ENCODE measurements at regions not wholly inside any gene's neighbourhood (a gene's known extent, or its start where the extent isn't known, plus 50 kb on each side); places are given as distances from the start of the nearest gene placed in this dataset.

DNA sequence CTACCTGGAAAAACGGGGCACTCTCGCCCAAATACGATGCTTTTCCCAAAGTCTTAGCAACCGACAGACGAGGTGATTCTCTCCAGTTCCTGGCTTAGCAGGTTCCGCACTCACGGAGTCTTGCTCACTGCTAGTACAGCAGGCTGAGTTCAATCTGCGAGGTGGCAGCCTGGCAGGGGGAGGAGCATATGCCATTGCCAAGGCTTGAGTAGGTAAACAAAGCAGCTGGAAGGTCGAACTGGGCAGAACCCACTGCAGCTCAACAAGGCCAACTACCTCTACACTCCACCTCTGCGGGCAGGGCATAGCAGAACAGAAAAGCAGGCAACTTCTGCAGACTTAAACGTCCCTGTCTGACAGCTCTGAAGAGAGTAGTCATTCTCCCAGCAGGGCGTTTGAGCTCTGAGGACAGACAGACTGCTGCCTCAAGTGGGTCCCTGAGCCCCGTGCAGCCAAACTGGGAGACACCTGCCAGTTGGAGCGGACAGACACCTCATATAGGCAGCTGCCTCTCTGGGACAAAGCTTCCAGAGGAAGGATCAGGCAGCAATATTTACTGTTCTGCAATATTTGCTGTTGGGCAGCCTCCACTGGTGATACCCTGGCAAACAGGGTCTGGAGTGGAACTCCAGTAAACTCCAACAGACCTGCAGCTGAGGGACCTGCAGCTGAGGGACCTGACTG is 73.4 kb upstream of the CADM2 start:
- DNase-seq = no peak

DNA sequence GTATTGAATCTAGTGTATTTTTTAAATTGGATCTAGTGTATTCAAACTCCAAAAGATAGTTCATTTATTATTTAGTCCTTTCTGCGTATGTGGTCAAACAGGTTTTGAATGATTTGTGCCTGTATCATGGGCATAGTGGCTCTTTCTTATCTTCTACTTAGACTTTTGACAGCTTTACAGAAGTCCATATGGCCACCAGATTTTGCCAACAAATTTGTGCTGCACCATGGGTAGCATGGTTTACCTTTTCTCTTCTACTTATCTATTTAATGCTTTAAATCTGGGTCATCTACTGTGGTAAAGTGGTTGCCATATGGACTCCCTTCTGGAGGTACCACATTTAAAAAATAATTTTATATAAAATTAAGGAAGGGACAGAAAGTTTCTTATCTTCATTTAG is 66.9 kb upstream of the CADM2 start:
- DNase-seq = no peak

DNA sequence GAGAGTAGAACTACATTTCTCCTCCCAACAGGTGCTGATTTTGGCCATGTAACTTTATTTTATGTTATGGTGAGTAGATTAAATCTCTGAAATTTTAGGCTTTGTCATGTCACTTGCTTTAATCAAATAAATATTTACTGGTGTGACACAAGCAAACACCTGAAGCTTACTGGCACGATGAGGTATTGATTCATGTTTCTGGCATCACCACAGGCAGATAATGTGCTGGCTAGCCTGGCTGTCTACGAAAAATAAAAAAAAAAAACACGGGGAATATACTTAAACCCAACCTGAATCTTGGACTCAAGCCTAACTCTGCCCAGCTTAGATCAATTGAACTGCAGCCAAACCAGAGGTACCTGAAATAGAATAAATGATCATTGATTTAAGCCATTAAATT is 65.6 kb upstream of the CADM2 start:
- no peak for DNase-seq

DNA sequence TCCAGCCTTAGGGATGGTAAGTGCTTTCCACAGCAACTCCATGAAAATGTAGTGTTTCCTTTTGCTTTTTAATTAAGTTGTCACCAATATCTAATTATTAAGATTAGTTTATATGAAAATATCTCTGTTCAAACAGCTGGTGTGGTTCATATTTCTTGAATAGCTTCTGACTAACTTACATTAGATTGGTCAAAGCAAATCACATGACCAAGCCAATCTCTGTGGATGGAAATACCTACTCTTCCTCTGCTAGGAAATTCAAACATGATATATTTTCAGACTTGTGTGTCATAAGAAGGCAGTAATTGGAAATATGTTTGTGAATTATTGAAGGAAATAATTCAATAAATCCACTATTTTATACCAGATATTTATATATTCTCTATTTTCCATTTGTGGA is 54.6 kb upstream of the CADM2 start:
- no peak for DNase-seq

DNA sequence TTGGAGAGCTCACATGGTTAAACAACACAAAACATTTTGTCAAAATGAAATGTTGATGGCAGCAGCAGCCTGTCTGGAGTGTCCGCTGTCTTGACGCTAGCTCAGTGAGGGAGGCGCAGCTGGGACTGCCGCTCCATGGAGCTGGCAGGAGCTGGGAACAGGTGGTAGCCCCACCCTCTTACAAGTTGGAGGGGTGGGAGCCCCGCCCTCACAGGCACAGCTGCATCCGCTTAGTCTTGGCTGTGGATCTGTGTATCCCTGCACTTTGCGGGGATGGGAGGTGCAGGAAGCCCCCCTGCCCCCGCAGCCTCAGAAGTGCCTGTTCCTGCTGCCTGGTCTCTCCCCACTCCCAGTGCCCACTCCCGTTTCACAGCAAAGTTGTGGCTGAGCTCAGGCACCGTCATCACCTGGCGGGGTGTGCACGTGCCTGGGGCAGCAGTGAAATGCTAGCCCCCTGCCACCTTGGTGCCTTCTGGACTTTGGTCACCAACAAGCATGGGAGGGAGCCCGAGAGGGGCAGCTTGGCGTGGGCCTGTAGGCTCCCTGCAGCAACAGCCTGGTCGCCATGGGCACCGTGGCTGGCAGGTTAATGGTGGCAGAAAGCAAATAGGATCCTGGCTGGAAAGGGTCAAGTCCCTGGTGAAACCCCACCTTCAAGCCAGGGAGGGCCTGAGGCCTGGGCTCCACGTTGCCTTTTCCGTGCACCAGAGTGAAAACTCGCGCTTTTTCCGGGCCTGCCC is 53.8 kb upstream of the CADM2 start:
- no peak for DNase-seq

DNA sequence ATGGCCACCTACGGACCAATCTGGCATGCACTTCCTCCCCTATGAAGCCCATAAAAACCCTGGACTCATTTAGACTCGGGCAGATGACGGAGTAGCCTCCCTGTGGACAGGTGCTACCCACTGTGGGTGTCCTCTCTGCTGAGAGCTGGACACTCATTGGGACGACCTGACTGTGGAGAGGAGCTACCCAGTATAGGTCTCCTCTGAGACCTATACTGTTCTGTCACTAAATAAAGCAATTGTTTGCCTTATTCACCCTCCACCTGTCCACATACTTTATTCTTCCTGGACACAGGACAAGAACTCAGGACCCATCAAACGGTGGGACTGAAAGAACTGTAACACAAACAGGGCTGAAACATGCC is 53.3 kb upstream of the CADM2 start:
- DNase-seq = no peak

DNA sequence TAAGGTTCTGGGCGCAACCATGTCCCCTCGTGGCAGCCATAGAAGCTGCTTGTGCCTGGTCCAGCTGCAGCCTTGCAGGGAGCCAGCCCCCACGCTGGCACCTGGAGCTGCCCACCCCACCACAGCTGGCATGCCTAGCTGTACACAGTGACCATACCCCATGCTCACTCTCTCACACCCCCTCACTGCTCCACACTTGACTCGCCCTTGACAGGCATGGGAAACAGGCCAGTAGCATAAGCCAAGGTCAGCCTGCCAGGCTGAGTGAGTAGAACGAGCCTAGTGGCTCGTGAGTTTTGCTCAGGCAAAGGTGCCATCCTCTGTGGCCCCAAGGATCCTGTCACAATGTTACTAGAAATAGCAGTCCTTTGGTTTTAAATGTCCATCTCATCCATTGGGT is 52.7 kb upstream of the CADM2 start:
- no peak for DNase-seq

Measured in suppressor macrophage treated with lipopolysaccharide for 1 hour (primary cell).